ENCODE measurements at regions not wholly inside any gene's neighbourhood (a gene's known extent, or its start where the extent isn't known, plus 50 kb on each side); places are given as distances from the start of the nearest gene placed in this dataset.

DNA sequence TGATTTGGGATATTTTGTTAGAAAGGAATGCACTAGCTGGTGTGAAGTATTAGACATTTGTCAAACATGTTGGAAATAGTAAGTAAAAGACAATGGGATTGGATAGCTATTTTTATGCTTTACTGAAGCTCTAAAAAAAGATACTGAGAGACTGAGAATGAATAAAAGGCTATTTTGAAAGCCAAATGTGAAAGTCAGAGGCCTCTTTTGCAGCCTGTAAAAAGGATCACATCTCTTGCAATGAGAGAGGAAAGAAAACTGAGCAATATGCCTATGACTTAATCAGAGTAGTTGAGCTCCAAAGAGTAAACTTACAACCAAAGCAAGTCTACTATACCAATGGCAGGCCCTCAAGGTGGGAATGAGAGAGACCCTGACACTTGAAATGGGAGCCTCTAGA is 212.6 kb upstream of the LCORL start:
- ChIA-PET POLR2A (no interaction called here), CTCF (interaction anchor here (0.7 kb wide), 1 partner anchor 118 kb away, joined by 3 read pairs; no protein-coding TSS in a partner anchor)
- TF ChIP-seq, protein P1, sequence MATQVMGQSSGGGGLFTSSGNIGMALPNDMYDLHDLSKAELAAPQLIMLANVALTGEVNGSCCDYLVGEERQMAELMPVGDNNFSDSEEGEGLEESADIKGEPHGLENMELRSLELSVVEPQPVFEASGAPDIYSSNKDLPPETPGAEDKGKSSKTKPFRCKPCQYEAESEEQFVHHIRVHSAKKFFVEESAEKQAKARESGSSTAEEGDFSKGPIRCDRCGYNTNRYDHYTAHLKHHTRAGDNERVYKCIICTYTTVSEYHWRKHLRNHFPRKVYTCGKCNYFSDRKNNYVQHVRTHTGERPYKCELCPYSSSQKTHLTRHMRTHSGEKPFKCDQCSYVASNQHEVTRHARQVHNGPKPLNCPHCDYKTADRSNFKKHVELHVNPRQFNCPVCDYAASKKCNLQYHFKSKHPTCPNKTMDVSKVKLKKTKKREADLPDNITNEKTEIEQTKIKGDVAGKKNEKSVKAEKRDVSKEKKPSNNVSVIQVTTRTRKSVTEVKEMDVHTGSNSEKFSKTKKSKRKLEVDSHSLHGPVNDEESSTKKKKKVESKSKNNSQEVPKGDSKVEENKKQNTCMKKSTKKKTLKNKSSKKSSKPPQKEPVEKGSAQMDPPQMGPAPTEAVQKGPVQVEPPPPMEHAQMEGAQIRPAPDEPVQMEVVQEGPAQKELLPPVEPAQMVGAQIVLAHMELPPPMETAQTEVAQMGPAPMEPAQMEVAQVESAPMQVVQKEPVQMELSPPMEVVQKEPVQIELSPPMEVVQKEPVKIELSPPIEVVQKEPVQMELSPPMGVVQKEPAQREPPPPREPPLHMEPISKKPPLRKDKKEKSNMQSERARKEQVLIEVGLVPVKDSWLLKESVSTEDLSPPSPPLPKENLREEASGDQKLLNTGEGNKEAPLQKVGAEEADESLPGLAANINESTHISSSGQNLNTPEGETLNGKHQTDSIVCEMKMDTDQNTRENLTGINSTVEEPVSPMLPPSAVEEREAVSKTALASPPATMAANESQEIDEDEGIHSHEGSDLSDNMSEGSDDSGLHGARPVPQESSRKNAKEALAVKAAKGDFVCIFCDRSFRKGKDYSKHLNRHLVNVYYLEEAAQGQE (IDR thresholded peaks at IDR 0.05; ENCODE audit: low read depth, low read length), result no peak
- TF ChIP-seq, protein P2, sequence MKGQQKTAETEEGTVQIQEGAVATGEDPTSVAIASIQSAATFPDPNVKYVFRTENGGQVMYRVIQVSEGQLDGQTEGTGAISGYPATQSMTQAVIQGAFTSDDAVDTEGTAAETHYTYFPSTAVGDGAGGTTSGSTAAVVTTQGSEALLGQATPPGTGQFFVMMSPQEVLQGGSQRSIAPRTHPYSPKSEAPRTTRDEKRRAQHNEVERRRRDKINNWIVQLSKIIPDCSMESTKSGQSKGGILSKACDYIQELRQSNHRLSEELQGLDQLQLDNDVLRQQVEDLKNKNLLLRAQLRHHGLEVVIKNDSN (IDR thresholded peaks at IDR 0.05; ENCODE audit: borderline replicate concordance, low read depth), result no peak
- TF ChIP-seq MEF2A (IDR thresholded peaks at IDR 0.05; ENCODE audit: borderline replicate concordance, low read depth) (no peak), TEAD4 (IDR thresholded peaks at IDR 0.05; ENCODE audit: borderline replicate concordance, insufficient read depth) (no peak), GATA2 (CRISPR knock-in tag; IDR thresholded peaks at IDR 0.05) (no peak), SMC3 (IDR thresholded peaks at IDR 0.05; ENCODE audit: low read depth, low read length) (no peak), SIN3A (IDR thresholded peaks at IDR 0.05; ENCODE audit: borderline replicate concordance, low read depth, low read length) (no peak), ELF1 (IDR thresholded peaks at IDR 0.05) (no peak), FOXM1 (IDR thresholded peaks at IDR 0.05; ENCODE audit: low read depth) (no peak), CHD2 (IDR thresholded peaks at IDR 0.05; ENCODE audit: low read length, partially characterized antibody) (no peak), RFX5 (IDR thresholded peaks at IDR 0.05; ENCODE audit: low read length) (no peak), EP300 (IDR thresholded peaks at IDR 0.05; ENCODE audit: borderline replicate concordance in 1 of 2, low read depth in 1 of 2, low read length in 1 of 2) (no peak), TCF12 (IDR thresholded peaks at IDR 0.05) (no peak), FOXJ3 (CRISPR knock-in tag; IDR thresholded peaks at IDR 0.05) (no peak), JUND (IDR thresholded peaks at IDR 0.05) (no peak), NRF1 (IDR thresholded peaks at IDR 0.05; ENCODE audit: low read depth, low read length) (no peak), FOSL2 (IDR thresholded peaks at IDR 0.05; ENCODE audit: borderline replicate concordance, low read depth) (no peak)
- TF ChIP-seq, protein P3, sequence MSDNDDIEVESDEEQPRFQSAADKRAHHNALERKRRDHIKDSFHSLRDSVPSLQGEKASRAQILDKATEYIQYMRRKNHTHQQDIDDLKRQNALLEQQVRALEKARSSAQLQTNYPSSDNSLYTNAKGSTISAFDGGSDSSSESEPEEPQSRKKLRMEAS (IDR thresholded peaks at IDR 0.05; ENCODE audit: low read depth), result no peak
- TF ChIP-seq, protein P4, sequence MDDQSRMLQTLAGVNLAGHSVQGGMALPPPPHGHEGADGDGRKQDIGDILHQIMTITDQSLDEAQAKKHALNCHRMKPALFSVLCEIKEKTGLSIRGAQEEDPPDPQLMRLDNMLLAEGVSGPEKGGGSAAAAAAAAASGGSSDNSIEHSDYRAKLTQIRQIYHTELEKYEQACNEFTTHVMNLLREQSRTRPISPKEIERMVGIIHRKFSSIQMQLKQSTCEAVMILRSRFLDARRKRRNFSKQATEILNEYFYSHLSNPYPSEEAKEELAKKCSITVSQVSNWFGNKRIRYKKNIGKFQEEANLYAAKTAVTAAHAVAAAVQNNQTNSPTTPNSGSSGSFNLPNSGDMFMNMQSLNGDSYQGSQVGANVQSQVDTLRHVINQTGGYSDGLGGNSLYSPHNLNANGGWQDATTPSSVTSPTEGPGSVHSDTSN (IDR thresholded peaks at IDR 0.05), result no peak
- TF ChIP-seq, protein P5, sequence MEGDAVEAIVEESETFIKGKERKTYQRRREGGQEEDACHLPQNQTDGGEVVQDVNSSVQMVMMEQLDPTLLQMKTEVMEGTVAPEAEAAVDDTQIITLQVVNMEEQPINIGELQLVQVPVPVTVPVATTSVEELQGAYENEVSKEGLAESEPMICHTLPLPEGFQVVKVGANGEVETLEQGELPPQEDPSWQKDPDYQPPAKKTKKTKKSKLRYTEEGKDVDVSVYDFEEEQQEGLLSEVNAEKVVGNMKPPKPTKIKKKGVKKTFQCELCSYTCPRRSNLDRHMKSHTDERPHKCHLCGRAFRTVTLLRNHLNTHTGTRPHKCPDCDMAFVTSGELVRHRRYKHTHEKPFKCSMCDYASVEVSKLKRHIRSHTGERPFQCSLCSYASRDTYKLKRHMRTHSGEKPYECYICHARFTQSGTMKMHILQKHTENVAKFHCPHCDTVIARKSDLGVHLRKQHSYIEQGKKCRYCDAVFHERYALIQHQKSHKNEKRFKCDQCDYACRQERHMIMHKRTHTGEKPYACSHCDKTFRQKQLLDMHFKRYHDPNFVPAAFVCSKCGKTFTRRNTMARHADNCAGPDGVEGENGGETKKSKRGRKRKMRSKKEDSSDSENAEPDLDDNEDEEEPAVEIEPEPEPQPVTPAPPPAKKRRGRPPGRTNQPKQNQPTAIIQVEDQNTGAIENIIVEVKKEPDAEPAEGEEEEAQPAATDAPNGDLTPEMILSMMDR (IDR thresholded peaks at IDR 0.05), result no peak
- no peaks in the 10 kb centered on the region for H3K27me3 ChIP-seq (ENCODE audit: insufficient read depth)
- no peaks in the 10 kb centered on the region for H3F3A ChIP-seq (replicated peaks; ENCODE audit: insufficient read depth)
- no peak overlapping the region for H2AFZ ChIP-seq (ENCODE audit: low read depth)
- H3K4me1 ChIP-seq (ENCODE audit: control insufficient read depth in 1 of 2, insufficient read depth in 2 of 2, low read depth in 1 of 2, low read length in 1 of 2), result no peaks in the 10 kb centered on the region
- no peaks in the 10 kb centered on the region for H3K36me3 ChIP-seq (replicated peaks in 1 of 2; ENCODE audit: control insufficient read depth in 1 of 2, insufficient read depth in 2 of 2, low read length in 1 of 2)
- DNase-seq, result no peak
- no peak overlapping the region for H3K4me2 ChIP-seq
- H3K27ac ChIP-seq (ENCODE audit: low read depth in 2 of 2, low read length in 1 of 2), result no peak overlapping the region
- no peak overlapping the region for H3K4me3 ChIP-seq (ENCODE audit: low read depth in 2 of 2, low read length in 1 of 2)
- H3K9ac ChIP-seq, result no peak overlapping the region
- H3K79me2 ChIP-seq (ENCODE audit: insufficient read depth), result no peaks in the 10 kb centered on the region
- H4K20me1 ChIP-seq (ENCODE audit: insufficient read depth), result no peaks in the 10 kb centered on the region
- H3K9me3 ChIP-seq, result peaks cover 6% of the 10 kb centered on the region
- H3K9me2 ChIP-seq, result no peaks in the 10 kb centered on the region

Measured in SK-N-SH (cell line).